H9 (cell line): ENCODE measurements at regions not wholly inside any gene's neighbourhood (a gene's known extent, or its start where the extent isn't known, plus 50 kb on each side); places are given as distances from the start of the nearest gene placed in this dataset.

Experiments used
- DNase-seq: peaks from one replicate; pipeline ENCODE4 v3.0.0-alpha.2; 2017
- H2AFZ ChIP-seq: one replicate; pipeline ENCODE4 v1.6.1; 2013; ENCODE audit warnings: mild to moderate bottlenecking, low read length, control low read depth, moderate library complexity
- H2AK5ac ChIP-seq: 2 replicates; pipeline ENCODE4 v1.6.1; 2013; ENCODE audit warnings: low read length, control low read depth, mixed read lengths; ENCODE audit not compliant: insufficient read length
- H2BK120ac ChIP-seq: one replicate; pipeline ENCODE4 v1.6.1; 2013; ENCODE audit warnings: low read depth, mild to moderate bottlenecking, low read length, control low read depth, inconsistent platforms; ENCODE audit not compliant: poor library complexity, severe bottlenecking
- H2BK12ac ChIP-seq: 2 replicates; pipeline ENCODE4 v1.6.1; 2013; ENCODE audit warnings: low read length, control low read depth, mixed read lengths, low read depth; ENCODE audit not compliant: insufficient read length
- H2BK15ac ChIP-seq: 2 replicates; pipeline ENCODE4 v1.6.1; 2013; ENCODE audit warnings: low read depth, low read length, control low read depth
- H2BK20ac ChIP-seq: one replicate; pipeline ENCODE4 v1.6.1; 2013; ENCODE audit warnings: low read depth, mild to moderate bottlenecking, low read length, control low read depth, inconsistent platforms; ENCODE audit not compliant: poor library complexity, severe bottlenecking
- H2BK5ac ChIP-seq: 2 replicates; pipeline ENCODE4 v1.6.1; 2013; ENCODE audit warnings: low read length, control low read depth, mixed read lengths; ENCODE audit not compliant: insufficient read length
- H3K14ac ChIP-seq: 2 replicates; pipeline ENCODE4 v1.6.1; 2013; ENCODE audit warnings: low read length, control low read depth; ENCODE audit not compliant: insufficient read depth
- H3K18ac ChIP-seq: 2 replicates; pipeline ENCODE4 v1.6.1; 2013; ENCODE audit warnings: low read depth, mild to moderate bottlenecking, mixed read lengths, low read length, control low read depth; ENCODE audit not compliant: insufficient read length
- H3K23ac ChIP-seq: 2 replicates; pipeline ENCODE4 v1.6.1; 2013; ENCODE audit warnings: low read length, control low read depth, mixed read lengths, low read depth; ENCODE audit not compliant: insufficient read length
- H3K23me2 ChIP-seq: 2 replicates; pipeline ENCODE4 v1.6.1; 2013; ENCODE audit warnings: low read depth, mild to moderate bottlenecking, mixed read lengths, low read length, control low read depth; ENCODE audit not compliant: insufficient read length, poor library complexity, severe bottlenecking
- H3K27ac ChIP-seq: 2 replicates; pipeline ENCODE4 v1.5.1; 2013; ENCODE audit warnings: low read length, control low read depth, mixed read lengths, low read depth; ENCODE audit not compliant: insufficient read length
- H3K27me3 ChIP-seq: 2 replicates; pipeline ENCODE4 v1.6.1; 2013; ENCODE audit warnings: low read length, control low read depth, inconsistent platforms; ENCODE audit not compliant: insufficient read depth
- H3K4ac ChIP-seq: 2 replicates; pipeline ENCODE4 v1.6.1; 2013; ENCODE audit warnings: low read depth, mild to moderate bottlenecking, control low read depth, inconsistent platforms, low read length, moderate library complexity
- H3K4me1 ChIP-seq: 2 replicates; pipeline ENCODE4 v1.6.1; 2013; ENCODE audit warnings: low read length, control low read depth, inconsistent platforms; ENCODE audit not compliant: insufficient read depth
- H3K4me2 ChIP-seq: 2 replicates; pipeline ENCODE4 v1.6.1; 2013; ENCODE audit warnings: low read length, control low read depth, mixed read lengths; ENCODE audit not compliant: insufficient read length, insufficient read depth
- H3K56ac ChIP-seq: 2 replicates; pipeline ENCODE4 v1.6.1; 2013; ENCODE audit warnings: low read depth, mild to moderate bottlenecking, mixed read lengths, low read length, control low read depth; ENCODE audit not compliant: insufficient read length
- H3K79me1 ChIP-seq: 2 replicates; pipeline ENCODE4 v1.6.1; 2013; ENCODE audit warnings: low read depth, mild to moderate bottlenecking, moderate library complexity, low read length, control low read depth, inconsistent platforms; ENCODE audit not compliant: insufficient read depth, poor library complexity, severe bottlenecking
- H3K79me2 ChIP-seq: 2 replicates; pipeline ENCODE4 v1.6.1; 2013; ENCODE audit warnings: low read length, control low read depth, inconsistent platforms; ENCODE audit not compliant: insufficient read depth
- H3K9ac ChIP-seq: 2 replicates; pipeline ENCODE4 v1.6.1; 2013; ENCODE audit warnings: low read length, control low read depth, mixed read lengths; ENCODE audit not compliant: insufficient read length; ENCODE audit errors: extremely low read depth
- H3K9me3 ChIP-seq: one replicate; pipeline ENCODE4 v1.6.1; 2013; ENCODE audit warnings: low read depth, low read length, inconsistent platforms; ENCODE audit not compliant: control insufficient read depth
- H3T11ph ChIP-seq: one replicate; pipeline ENCODE4 v1.6.1; 2013; ENCODE audit warnings: mild to moderate bottlenecking, low read length, control low read depth, inconsistent platforms
- H4K20me1 ChIP-seq: one replicate; pipeline ENCODE4 v1.6.1; 2013; ENCODE audit not compliant: control insufficient read depth, insufficient read length, insufficient read depth
- H4K5ac ChIP-seq: 2 replicates; pipeline ENCODE4 v1.6.1; 2013; ENCODE audit warnings: low read depth, mild to moderate bottlenecking, mixed read lengths, low read length, control low read depth; ENCODE audit not compliant: insufficient read length
- H4K8ac ChIP-seq: replicated peaks from 2 replicates; pipeline ENCODE4 v1.6.1; 2013; ENCODE audit warnings: low read length, control low read depth, mixed read lengths, low read depth; ENCODE audit not compliant: insufficient read length
- H4K91ac ChIP-seq: 2 replicates; pipeline ENCODE4 v1.6.1; 2013; ENCODE audit warnings: low read depth, mild to moderate bottlenecking, moderate library complexity, mixed read lengths, low read length, control low read depth; ENCODE audit not compliant: insufficient read length
- H3K27ac Mint-ChIP-seq, 3 experiments: 2 replicates in 2 of 3; 3 replicates in 1 of 3; pipeline ENCODE4 v1.8.0; 2020 to 2021; ENCODE audit warnings: mixed read lengths in 3 of 3, mild to moderate bottlenecking in 1 of 3, moderate library complexity in 1 of 3
- H3K27me3 Mint-ChIP-seq: 2 replicates; pipeline ENCODE4 v1.8.0; 2021; ENCODE audit warnings: low read depth, mild to moderate bottlenecking, moderate library complexity, mixed read lengths
- H3K36me3 Mint-ChIP-seq, 3 experiments: 2 replicates in 2 of 3; 3 replicates in 1 of 3; pipeline ENCODE4 v1.8.0; 2020 to 2021; ENCODE audit warnings: low read depth in 3 of 3, mixed read lengths in 3 of 3; ENCODE audit not compliant: insufficient read depth in 1 of 3
- H3K4me1 Mint-ChIP-seq, 2 experiments: 2 replicates each; pipeline ENCODE4 v1.8.0; 2020; ENCODE audit warnings: mixed read lengths in 2 of 2
- H3K4me3 Mint-ChIP-seq, 2 experiments: 2 replicates in 1 of 2; 3 replicates in 1 of 2; pipeline ENCODE4 v1.8.0; 2020 to 2021; ENCODE audit warnings: mild to moderate bottlenecking in 2 of 2, mixed read lengths in 2 of 2, moderate library complexity in 1 of 2
- H3K9me3 Mint-ChIP-seq, 2 experiments: 2 replicates in 1 of 2; 3 replicates in 1 of 2; pipeline ENCODE4 v1.8.0; 2020; ENCODE audit warnings: mild to moderate bottlenecking in 2 of 2, mixed read lengths in 2 of 2, moderate library complexity in 1 of 2
- TF ChIP-seq, protein P1 (sequence below): fragments of 200-600 bp; sonication (generic); conservative IDR thresholded peaks from 3 replicates; pipeline ENCODE4 v1.8.0; 2021; ENCODE audit warnings: antibody characterized with exemption, mild to moderate bottlenecking

DNA sequence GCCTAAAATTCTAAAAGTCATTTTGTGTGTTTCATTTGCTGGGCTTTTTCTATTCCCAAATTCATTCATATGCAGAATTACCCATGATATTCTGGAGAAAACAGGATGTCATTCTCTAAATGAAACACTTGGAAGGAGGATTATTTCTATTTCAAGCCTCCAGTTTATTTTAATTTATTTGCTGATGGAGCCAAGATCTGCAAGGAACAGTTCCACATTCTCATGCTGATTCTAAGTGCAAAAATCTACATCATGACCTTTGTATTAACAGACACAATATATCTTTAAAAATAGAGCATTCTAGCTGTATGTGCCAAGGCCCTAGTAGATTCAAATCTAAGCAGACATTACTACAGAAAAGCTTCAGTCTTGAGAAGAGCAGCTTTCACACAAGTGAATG is 51.3 kb upstream of the KCND2 start:
- H3K27me3 Mint-ChIP-seq = no peaks in the 10 kb centered on the region
- no peak overlapping the region for H2BK12ac ChIP-seq
- no peaks in the 10 kb centered on the region for H3K9me3 Mint-ChIP-seq
- no peak for DNase-seq
- no peak overlapping the region for H2BK120ac ChIP-seq
- H3K4me2 ChIP-seq = no peak overlapping the region
- H3K4me1 ChIP-seq = no peaks in the 10 kb centered on the region
- no peak overlapping the region for H2BK20ac ChIP-seq
- no peak overlapping the region for H3K23ac ChIP-seq
- no peak overlapping the region for H4K5ac ChIP-seq
- no peaks in the 10 kb centered on the region for H3K27me3 ChIP-seq
- no peak overlapping the region for H2BK5ac ChIP-seq
- H2BK15ac ChIP-seq = no peak overlapping the region
- no peaks in the 10 kb centered on the region for H3K23me2 ChIP-seq
- H3K14ac ChIP-seq = no peak overlapping the region
- H3K9me3 ChIP-seq = no peaks in the 10 kb centered on the region
- no peak overlapping the region for H3K27ac ChIP-seq
- H4K20me1 ChIP-seq = no peaks in the 10 kb centered on the region
- H4K8ac ChIP-seq = no peak overlapping the region
- no peaks in the 10 kb centered on the region for H3K36me3 Mint-ChIP-seq
- H3K79me1 ChIP-seq = no peaks in the 10 kb centered on the region
- TF ChIP-seq, protein P1, sequence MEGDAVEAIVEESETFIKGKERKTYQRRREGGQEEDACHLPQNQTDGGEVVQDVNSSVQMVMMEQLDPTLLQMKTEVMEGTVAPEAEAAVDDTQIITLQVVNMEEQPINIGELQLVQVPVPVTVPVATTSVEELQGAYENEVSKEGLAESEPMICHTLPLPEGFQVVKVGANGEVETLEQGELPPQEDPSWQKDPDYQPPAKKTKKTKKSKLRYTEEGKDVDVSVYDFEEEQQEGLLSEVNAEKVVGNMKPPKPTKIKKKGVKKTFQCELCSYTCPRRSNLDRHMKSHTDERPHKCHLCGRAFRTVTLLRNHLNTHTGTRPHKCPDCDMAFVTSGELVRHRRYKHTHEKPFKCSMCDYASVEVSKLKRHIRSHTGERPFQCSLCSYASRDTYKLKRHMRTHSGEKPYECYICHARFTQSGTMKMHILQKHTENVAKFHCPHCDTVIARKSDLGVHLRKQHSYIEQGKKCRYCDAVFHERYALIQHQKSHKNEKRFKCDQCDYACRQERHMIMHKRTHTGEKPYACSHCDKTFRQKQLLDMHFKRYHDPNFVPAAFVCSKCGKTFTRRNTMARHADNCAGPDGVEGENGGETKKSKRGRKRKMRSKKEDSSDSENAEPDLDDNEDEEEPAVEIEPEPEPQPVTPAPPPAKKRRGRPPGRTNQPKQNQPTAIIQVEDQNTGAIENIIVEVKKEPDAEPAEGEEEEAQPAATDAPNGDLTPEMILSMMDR = no peak
- no peak overlapping the region for H3K18ac ChIP-seq
- no peak overlapping the region for H2AFZ ChIP-seq
- H3K4me3 Mint-ChIP-seq = no peak overlapping the region
- H3K79me2 ChIP-seq = no peaks in the 10 kb centered on the region
- no peak overlapping the region for H3K56ac ChIP-seq
- H3K4ac ChIP-seq = no peak overlapping the region
- no peak overlapping the region for H2AK5ac ChIP-seq
- no peak overlapping the region for H3K9ac ChIP-seq
- no peak overlapping the region for H3T11ph ChIP-seq
- H4K91ac ChIP-seq = no peak overlapping the region
- no peak overlapping the region for H3K27ac Mint-ChIP-seq
- H3K4me1 Mint-ChIP-seq = no peaks in the 10 kb centered on the region
